Omental fat pad (tissue), 3 donors: ENCODE measurements at regions not wholly inside any gene's neighbourhood (a gene's known extent, or its start where the extent isn't known, plus 50 kb on each side); places are given as distances from the start of the nearest gene placed in this dataset.

Experiments
- ATAC-seq: fragments of 150-250 bp; one replicate; pipeline ENCODE4 v1.9.1; 2016; ENCODE audit warnings: mild to moderate bottlenecking, moderate library complexity; ENCODE audit not compliant: low FRiP score
- DNase-seq: peaks from one replicate; pipeline ENCODE4 v3.0.0-alpha.2; 2019; ENCODE audit warnings: low spot score
- TF ChIP-seq, protein P1 (sequence below), 3 donors: fragments of 450-650 bp; IDR thresholded peaks; one replicate each; pipeline ENCODE4 v1.5.1; 2016 to 2017; ENCODE audit warnings: antibody characterized with exemption in 3 of 3, mild to moderate bottlenecking in 3 of 3, moderate library complexity in 2 of 3

DNA sequence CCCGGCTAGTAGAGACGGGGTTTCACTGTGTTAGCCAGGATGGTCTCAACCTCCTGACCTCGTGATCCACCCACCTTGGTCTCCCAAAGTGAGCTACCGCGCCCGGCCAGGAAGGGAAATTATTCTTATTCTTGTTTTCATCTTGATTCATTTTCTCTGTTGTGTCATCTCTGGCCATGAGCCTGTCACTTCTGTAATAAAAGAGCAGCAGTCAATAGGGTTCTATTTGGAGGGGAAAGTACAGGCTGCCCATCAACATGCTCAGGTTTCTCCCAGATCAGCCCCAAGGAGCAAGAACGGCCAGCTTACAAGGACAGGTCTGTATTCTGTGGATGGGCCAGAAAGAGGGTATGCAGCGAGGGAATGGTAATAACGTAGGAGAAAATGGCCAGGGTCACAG, 345.0 kb downstream of the PREX1 start:
- TF ChIP-seq, protein P1, sequence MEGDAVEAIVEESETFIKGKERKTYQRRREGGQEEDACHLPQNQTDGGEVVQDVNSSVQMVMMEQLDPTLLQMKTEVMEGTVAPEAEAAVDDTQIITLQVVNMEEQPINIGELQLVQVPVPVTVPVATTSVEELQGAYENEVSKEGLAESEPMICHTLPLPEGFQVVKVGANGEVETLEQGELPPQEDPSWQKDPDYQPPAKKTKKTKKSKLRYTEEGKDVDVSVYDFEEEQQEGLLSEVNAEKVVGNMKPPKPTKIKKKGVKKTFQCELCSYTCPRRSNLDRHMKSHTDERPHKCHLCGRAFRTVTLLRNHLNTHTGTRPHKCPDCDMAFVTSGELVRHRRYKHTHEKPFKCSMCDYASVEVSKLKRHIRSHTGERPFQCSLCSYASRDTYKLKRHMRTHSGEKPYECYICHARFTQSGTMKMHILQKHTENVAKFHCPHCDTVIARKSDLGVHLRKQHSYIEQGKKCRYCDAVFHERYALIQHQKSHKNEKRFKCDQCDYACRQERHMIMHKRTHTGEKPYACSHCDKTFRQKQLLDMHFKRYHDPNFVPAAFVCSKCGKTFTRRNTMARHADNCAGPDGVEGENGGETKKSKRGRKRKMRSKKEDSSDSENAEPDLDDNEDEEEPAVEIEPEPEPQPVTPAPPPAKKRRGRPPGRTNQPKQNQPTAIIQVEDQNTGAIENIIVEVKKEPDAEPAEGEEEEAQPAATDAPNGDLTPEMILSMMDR (IDR thresholded peaks at IDR 0.05), result no peak
- DNase-seq (no peak), ATAC-seq (no peak)

- ATAC-seq (no peak), DNase-seq (no peak)
- TF ChIP-seq, protein P1 (IDR thresholded peaks at IDR 0.05), result no peak
Measured at GRCh38 chr20:48480216-48480772, 347.5 kb downstream of the PREX1 start.

DNA sequence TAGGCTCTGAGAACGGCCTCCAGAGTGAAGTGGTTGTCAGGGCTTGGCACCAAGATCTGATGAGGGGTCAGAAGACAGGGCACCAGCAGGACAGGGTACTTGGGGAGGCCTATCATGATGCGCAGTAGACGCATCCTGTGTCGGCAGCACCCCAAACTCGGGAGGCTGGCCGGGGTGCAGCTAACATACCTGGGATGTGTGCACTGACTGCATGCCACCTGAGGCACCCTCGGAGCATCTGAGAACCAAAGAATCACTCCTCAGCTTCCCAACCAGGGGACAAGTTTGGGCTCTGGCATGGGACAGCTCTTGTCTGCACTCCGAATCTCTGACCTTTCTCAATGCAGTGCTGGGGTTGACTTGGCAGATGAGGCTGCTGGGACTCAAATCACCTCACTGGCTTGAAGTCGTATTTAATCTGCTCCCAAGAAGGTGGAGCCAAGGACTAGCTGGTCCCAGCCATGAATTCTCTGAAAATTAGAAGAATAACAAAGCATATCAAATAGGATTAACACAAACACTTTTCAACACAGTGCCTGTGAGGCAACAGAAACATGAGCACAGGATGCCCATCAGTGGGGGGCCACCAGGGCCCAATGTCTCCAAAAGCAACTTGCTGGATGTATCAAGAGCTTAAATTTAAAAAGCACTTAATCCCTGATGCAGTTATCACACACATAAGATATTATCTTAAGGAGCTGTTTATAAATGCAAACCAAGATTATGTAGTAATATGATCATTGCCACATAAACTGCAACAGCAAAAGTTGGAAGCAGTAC, 348.8 kb downstream of the PREX1 start:
- DNase-seq (no peak), ATAC-seq (no peak)
- TF ChIP-seq, protein P1 (IDR thresholded peaks at IDR 0.05), result no peak

DNA sequence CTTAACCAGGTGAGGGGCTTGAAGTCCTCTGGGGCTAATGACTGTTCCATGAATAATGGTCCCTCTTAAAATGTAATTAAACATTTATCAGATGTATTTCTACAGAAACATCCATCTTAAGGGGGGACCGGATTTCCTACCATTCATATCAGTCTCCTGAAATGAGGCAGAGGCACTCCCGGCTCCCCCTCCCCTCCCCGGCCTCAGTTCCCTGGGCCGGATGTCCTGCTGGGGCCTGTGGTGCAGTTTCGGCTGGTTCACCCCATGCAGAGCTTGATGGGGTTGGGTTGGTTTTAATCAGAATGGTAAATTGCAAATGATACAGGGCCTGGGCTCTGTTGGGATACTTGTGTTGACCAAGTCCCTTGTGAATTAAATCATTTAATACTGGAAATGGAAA, 349.4 kb downstream of the PREX1 start:
- ATAC-seq, result no peak
- no peak for DNase-seq
- TF ChIP-seq, protein P1 (IDR thresholded peaks at IDR 0.05), result no peak

GRCh38 chr20:48476854-48477253, 350.9 kb downstream of the PREX1 start:
- no peak for ATAC-seq
- no peak for DNase-seq
- TF ChIP-seq, protein P1 (IDR thresholded peaks at IDR 0.05), result no peak

DNA sequence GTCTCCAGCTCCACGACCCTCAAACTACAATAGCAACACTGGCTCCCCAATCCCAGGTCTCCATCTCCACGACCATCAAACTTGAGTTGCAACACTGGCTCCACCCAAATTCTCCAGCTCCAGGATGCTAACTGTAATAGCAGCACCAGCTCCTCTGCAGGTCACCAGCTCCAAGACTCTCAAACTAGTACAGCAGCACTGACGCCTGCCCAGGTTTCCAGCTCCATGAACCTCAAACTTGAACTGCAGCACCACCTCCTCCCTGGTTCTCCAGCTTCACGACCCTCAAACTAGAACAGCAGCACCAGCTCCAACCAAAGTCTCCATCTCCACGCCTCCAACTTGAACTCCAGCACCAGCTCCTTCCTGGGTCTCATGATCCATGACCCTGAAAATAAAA, 353.8 kb downstream of the PREX1 start:
- ATAC-seq, result no peak
- no peak for DNase-seq
- TF ChIP-seq, protein P1 (IDR thresholded peaks at IDR 0.05), result no peak
